Fibroblast of skin of left biceps (primary cell): ENCODE measurements at regions not wholly inside any gene's neighbourhood (a gene's known extent, or its start where the extent isn't known, plus 50 kb on each side); places are given as distances from the start of the nearest gene placed in this dataset.

Source experiments
- DNase-seq, 2 experiments: peaks; one replicate each; pipeline ENCODE4 v3.0.0-alpha.2; 2013; ENCODE audit warnings: low read depth in 2 of 2

DNA sequence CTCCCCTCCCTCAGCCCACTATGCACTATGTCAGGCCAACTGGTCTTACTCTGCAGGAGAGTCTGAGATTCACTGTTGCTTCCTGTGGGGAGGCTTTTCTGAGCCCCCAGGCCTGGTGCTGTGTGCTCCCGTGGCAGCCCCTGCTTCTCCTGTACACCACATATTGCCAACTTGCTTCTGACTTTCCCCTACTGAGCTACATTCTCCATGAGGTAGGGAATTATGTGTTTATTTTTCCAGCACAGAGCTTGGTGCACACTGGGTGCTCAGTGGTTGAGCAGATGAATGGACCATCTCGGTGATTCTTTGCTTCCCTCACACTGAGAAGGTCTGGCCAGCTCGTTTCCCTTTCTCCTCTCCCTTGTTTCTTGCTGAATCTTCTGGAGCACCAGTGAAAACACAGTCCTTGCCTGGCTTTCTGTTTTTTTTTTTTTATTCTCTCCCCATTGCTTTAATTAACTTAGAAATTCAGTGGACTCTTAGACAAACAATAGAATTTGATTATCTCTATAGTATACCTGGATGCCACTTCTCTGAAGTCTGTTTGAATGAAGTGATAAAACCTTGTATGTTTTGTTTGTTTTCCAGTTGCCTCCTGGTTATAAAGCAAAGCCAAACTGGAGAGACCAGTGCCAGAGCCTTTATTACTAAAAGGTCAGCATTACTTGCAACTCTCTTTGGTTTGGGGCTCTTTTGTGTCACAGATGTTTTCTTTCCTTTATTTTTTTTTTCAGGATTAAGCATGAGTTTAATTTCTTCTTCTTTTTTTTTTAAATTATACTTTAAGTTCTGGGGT is 50.3 kb upstream of the CNIH3 start:
- no peak for DNase-seq
